ENCODE measurements at regions not wholly inside any gene's neighbourhood (a gene's known extent, or its start where the extent isn't known, plus 50 kb on each side); places are given as distances from the start of the nearest gene placed in this dataset.

DNA sequence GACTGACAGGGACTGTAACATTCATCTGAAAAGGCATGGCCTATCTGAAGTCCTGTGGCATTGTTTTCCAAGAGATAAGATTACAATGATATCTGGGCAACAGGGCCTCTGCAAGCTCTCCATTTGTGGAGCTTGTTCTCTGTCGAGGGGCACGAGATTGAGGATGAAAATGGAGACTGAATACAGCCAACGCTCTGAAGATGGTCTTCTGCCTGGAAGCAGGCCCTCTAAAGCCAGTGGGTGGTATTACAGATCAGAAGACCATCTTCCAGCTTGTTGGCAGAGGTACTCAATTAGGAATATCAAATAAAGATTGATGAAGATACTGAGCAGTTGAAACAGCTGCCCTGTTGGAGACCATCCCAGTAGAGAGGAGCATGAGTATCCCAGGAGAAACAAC lies 288.2 kb downstream of the CENPW start:
- no peak overlapping the region for H3K4me3 ChIP-seq (ENCODE audit: low read depth, low read length)
- peak; percentile 14 for DNase-seq (ENCODE audit: low read depth)
- TF ChIP-seq, protein P1, sequence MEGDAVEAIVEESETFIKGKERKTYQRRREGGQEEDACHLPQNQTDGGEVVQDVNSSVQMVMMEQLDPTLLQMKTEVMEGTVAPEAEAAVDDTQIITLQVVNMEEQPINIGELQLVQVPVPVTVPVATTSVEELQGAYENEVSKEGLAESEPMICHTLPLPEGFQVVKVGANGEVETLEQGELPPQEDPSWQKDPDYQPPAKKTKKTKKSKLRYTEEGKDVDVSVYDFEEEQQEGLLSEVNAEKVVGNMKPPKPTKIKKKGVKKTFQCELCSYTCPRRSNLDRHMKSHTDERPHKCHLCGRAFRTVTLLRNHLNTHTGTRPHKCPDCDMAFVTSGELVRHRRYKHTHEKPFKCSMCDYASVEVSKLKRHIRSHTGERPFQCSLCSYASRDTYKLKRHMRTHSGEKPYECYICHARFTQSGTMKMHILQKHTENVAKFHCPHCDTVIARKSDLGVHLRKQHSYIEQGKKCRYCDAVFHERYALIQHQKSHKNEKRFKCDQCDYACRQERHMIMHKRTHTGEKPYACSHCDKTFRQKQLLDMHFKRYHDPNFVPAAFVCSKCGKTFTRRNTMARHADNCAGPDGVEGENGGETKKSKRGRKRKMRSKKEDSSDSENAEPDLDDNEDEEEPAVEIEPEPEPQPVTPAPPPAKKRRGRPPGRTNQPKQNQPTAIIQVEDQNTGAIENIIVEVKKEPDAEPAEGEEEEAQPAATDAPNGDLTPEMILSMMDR (IDR thresholded peaks at IDR 0.05; ENCODE audit: low read depth, low read length), result peak; percentile 15
- TF ChIP-seq, protein P2, sequence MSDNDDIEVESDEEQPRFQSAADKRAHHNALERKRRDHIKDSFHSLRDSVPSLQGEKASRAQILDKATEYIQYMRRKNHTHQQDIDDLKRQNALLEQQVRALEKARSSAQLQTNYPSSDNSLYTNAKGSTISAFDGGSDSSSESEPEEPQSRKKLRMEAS (IDR thresholded peaks at IDR 0.05; ENCODE audit: low read depth, low read length), result no peak

DNA sequence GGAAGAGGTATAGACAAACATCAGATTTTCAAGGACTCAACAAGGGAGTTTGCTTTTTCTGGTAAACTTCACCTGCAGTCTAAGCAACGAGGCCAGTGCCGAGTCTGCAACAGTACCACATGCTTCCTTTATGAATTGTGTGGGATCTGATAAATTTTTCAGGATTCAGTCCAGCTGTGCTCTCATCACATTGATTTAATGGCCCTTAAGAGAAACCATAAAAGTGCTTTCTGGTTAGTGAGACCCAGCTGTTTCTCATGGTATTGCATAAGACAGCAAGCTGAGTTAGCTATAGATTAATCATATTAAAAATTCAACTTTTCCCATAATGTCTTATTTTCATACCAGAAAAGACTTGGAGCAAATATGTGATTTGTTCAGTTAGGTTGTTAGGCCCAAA lies 291.4 kb downstream of the CENPW start:
- DNase-seq (ENCODE audit: low read depth), result no peak
- TF ChIP-seq, protein P2 (IDR thresholded peaks at IDR 0.05; ENCODE audit: low read depth, low read length), result no peak
- TF ChIP-seq, protein P1 (IDR thresholded peaks at IDR 0.05; ENCODE audit: low read depth, low read length), result no peak
- TF ChIP-seq MYC (IDR thresholded peaks at IDR 0.05; ENCODE audit: low read depth, low read length) (no peak), POLR2A (IDR thresholded peaks at IDR 0.05; ENCODE audit: extremely low read depth, insufficient read length) (no peak)
- no peak overlapping the region for H3K4me3 ChIP-seq (ENCODE audit: low read depth, low read length)

DNA sequence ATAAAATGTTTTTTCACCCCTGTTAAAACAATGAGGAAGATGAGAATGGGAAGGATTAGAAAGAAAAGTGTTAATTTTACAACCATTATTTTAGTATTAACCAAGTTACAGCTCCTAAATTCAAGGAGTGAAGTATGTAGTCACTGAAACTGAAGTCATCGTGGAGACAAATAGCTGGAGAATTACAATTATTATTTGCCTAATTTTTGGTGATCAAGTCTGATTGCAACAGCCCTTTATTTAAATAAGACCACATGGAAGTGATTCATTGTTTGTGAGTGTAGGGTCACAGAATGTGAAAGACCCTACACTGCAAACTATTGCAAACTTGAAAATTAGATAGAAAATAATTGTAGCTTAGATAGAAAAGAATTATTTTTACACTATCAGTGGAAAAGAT lies 292.4 kb downstream of the CENPW start:
- TF ChIP-seq MYC (IDR thresholded peaks at IDR 0.05; ENCODE audit: low read depth, low read length) (no peak), POLR2A (IDR thresholded peaks at IDR 0.05; ENCODE audit: extremely low read depth, insufficient read length) (no peak)
- TF ChIP-seq, protein P2 (IDR thresholded peaks at IDR 0.05; ENCODE audit: low read depth, low read length), result no peak
- TF ChIP-seq, protein P1 (IDR thresholded peaks at IDR 0.05; ENCODE audit: low read depth, low read length), result no peak
- no peak overlapping the region for H3K4me3 ChIP-seq (ENCODE audit: low read depth, low read length)
- DNase-seq (ENCODE audit: low read depth), result no peak

DNA sequence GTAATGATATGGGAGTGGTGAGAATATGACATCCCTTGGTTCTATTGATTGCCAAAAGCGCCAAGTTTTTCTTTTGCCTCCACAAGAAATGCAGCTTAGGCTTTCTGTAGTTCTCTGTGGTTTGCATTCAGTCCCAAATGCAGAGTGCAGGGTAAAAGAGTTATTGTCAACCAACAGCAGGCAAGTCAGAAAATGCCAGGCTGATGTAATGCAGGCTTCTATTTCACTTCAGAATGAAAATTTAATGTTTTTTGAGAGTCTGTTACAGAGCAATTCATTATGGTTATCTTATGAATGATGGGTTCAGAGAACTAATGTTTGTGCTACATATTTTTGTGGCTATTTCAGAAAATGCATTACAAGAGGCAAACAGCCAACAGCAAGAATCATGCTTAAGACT lies 293.5 kb downstream of the CENPW start:
- H3K4me3 ChIP-seq (ENCODE audit: low read depth, low read length), result no peak overlapping the region
- TF ChIP-seq POLR2A (IDR thresholded peaks at IDR 0.05; ENCODE audit: extremely low read depth, insufficient read length), result no peak
- TF ChIP-seq, protein P2 (IDR thresholded peaks at IDR 0.05; ENCODE audit: low read depth, low read length), result no peak
- TF ChIP-seq MYC (IDR thresholded peaks at IDR 0.05; ENCODE audit: low read depth, low read length), result no peak
- TF ChIP-seq, protein P1 (IDR thresholded peaks at IDR 0.05; ENCODE audit: low read depth, low read length), result no peak
- DNase-seq (ENCODE audit: low read depth), result no peak

DNA sequence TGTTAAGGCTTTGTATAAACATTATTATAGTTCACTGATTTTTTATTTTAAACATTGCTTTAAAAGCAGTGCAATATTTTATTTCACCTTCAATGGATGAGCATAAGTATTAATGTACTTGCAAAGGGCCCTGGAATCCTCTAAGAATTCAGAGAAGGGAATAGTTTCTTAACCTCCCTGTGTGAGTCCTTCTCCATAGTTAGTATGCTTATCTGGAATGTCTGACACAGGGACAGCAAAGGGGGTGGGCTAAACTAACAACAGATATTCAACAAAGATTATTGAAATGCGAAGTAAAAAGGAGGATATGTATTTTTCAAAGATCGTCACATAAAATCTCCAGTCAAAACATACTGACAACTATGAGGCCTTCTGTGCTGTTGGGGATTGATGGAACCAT lies 300.4 kb downstream of the CENPW start:
- no peak overlapping the region for H3K4me3 ChIP-seq (ENCODE audit: low read depth, low read length)
- DNase-seq (ENCODE audit: low read depth), result no peak
- TF ChIP-seq, protein P1 (IDR thresholded peaks at IDR 0.05; ENCODE audit: low read depth, low read length), result no peak
- TF ChIP-seq POLR2A (IDR thresholded peaks at IDR 0.05; ENCODE audit: extremely low read depth, insufficient read length) (no peak), MYC (IDR thresholded peaks at IDR 0.05; ENCODE audit: low read depth, low read length) (no peak)
- TF ChIP-seq, protein P2 (IDR thresholded peaks at IDR 0.05; ENCODE audit: low read depth, low read length), result no peak

DNA sequence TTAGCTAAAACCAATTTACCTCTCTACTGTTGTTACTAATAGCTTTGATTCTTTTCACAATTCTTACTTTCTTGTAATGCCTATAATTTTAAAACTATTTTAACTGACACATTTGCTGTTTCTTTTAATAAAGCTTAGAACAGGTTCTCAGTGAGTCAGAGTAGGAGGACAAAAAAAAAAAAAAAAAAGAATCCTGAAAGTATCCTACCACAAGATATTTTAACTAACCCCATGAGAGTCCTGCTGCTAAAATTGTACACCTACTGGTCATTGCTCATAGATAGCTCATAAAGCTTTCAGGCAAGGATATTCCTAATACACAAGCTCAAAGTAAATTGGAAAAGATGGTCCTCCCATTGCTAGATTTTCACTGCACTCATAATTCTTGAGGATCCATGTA lies 301.0 kb downstream of the CENPW start:
- no peak for DNase-seq (ENCODE audit: low read depth)
- no peak for TF ChIP-seq POLR2A (IDR thresholded peaks at IDR 0.05; ENCODE audit: extremely low read depth, insufficient read length)
- TF ChIP-seq, protein P1 (IDR thresholded peaks at IDR 0.05; ENCODE audit: low read depth, low read length), result no peak
- TF ChIP-seq, protein P2 (IDR thresholded peaks at IDR 0.05; ENCODE audit: low read depth, low read length), result no peak
- no peak overlapping the region for H3K4me3 ChIP-seq (ENCODE audit: low read depth, low read length)

Measured in NB4 (cell line).